ENCODE measurements at regions not wholly inside any gene's neighbourhood (a gene's known extent, or its start where the extent isn't known, plus 50 kb on each side); places are given as distances from the start of the nearest gene placed in this dataset.

- intact Hi-C loops (cut with DNase I) = no loop called here
Measured at GRCh38 chr2:138155304-138155703, 191.0 kb downstream of the HNMT start.

GRCh38 chr2:138157372-138157771 lies 193.1 kb downstream of the HNMT start:
- intact Hi-C loops (cut with DNase I) = no loop called here
- DNase-seq (ENCODE audit: low spot score) = no peak

More at GRCh38 chr2:138155304-138155703, 191.0 kb downstream of the HNMT start:
- no peak for DNase-seq (ENCODE audit: low spot score)

- intact Hi-C loops (cut with DNase I) = no loop called here
- no peak for DNase-seq (ENCODE audit: low spot score)
Measured at GRCh38 chr2:138170485-138170884, 206.2 kb downstream of the HNMT start.

- no peak for DNase-seq (ENCODE audit: low spot score)
- intact Hi-C loops (cut with DNase I) = no loop called here
Measured at GRCh38 chr2:138171244-138171643, 207.0 kb downstream of the HNMT start.

GRCh38 chr2:138175066-138175465 lies 210.8 kb downstream of the HNMT start:
- intact Hi-C loops (cut with DNase I) = no loop called here
- no peak for DNase-seq (ENCODE audit: low spot score)

- DNase-seq (ENCODE audit: low spot score) = no peak
- intact Hi-C loops (cut with DNase I) = no loop called here
Measured at GRCh38 chr2:138176862-138177439, 212.7 kb downstream of the HNMT start.

- intact Hi-C loops (cut with DNase I) = no loop called here
- no peak for DNase-seq (ENCODE audit: low spot score)
Measured at GRCh38 chr2:138177693-138178092, 213.4 kb downstream of the HNMT start.

- no peak for DNase-seq (ENCODE audit: low spot score)
- intact Hi-C loops (cut with DNase I) = no loop called here
Measured at GRCh38 chr2:138180692-138181386, 216.6 kb downstream of the HNMT start.

GRCh38 chr2:138182250-138182936 lies 218.1 kb downstream of the HNMT start:
- no peak for DNase-seq (ENCODE audit: low spot score)
- intact Hi-C loops (cut with DNase I) = no loop called here

- no peak for DNase-seq (ENCODE audit: low spot score)
- intact Hi-C loops (cut with DNase I) = no loop called here
Measured at GRCh38 chr2:138182937-138183312, 218.7 kb downstream of the HNMT start.

- no peak for DNase-seq (ENCODE audit: low spot score)
- intact Hi-C loops (cut with DNase I) = no loop called here
Measured at GRCh38 chr2:138183705-138184104, 219.4 kb downstream of the HNMT start.

GRCh38 chr2:138184428-138184827 lies 220.2 kb downstream of the HNMT start:
- DNase-seq (ENCODE audit: low spot score) = no peak
- intact Hi-C loops (cut with DNase I) = no loop called here

- DNase-seq (ENCODE audit: low spot score) = no peak
- intact Hi-C loops (cut with DNase I) = no loop called here
Measured at GRCh38 chr2:138185827-138186226, 221.6 kb downstream of the HNMT start.

GRCh38 chr2:138187221-138187620 lies 222.9 kb downstream of the HNMT start:
- intact Hi-C loops (cut with DNase I) = no loop called here
- DNase-seq (ENCODE audit: low spot score) = no peak

GRCh38 chr2:138190999-138191398 lies 226.7 kb downstream of the HNMT start:
- intact Hi-C loops (cut with DNase I) = no loop called here
- no peak for DNase-seq (ENCODE audit: low spot score)

- intact Hi-C loops (cut with DNase I) = no loop called here
- DNase-seq (ENCODE audit: low spot score) = no peak
Measured at GRCh38 chr2:138193416-138194213, 229.3 kb downstream of the HNMT start.

GRCh38 chr2:138201286-138201685 lies 237.0 kb downstream of the HNMT start:
- intact Hi-C loops (cut with DNase I) = no loop called here
- no peak for DNase-seq (ENCODE audit: low spot score)

GRCh38 chr2:138202762-138203161 lies 238.5 kb downstream of the HNMT start:
- intact Hi-C loops (cut with DNase I) = no loop called here
- DNase-seq (ENCODE audit: low spot score) = no peak

GRCh38 chr2:138205281-138205680 lies 241.0 kb downstream of the HNMT start:
- no peak for DNase-seq (ENCODE audit: low spot score)
- intact Hi-C loops (cut with DNase I) = no loop called here
